AG09309 (cell line): ENCODE measurements at regions not wholly inside any gene's neighbourhood (a gene's known extent, or its start where the extent isn't known, plus 50 kb on each side); places are given as distances from the start of the nearest gene placed in this dataset.

ENCODE experiments used
- DNase-seq: peaks from one replicate; pipeline ENCODE4 v3.0.0-alpha.2; 2010; ENCODE audit warnings: low read depth
- H3K4me3 ChIP-seq: 2 replicates; pipeline ENCODE4 v1.5.1; 2011; ENCODE audit warnings: mild to moderate bottlenecking, low read depth, low read length, moderate library complexity; ENCODE audit not compliant: control insufficient read depth
- TF ChIP-seq, protein P1 (sequence below): IDR thresholded peaks from 2 replicates; pipeline ENCODE4 v1.5.1; 2011; ENCODE audit warnings: mild to moderate bottlenecking, low read depth, low read length, inconsistent platforms; ENCODE audit not compliant: insufficient read depth, control insufficient read depth; ENCODE audit errors: missing control alignments

DNA sequence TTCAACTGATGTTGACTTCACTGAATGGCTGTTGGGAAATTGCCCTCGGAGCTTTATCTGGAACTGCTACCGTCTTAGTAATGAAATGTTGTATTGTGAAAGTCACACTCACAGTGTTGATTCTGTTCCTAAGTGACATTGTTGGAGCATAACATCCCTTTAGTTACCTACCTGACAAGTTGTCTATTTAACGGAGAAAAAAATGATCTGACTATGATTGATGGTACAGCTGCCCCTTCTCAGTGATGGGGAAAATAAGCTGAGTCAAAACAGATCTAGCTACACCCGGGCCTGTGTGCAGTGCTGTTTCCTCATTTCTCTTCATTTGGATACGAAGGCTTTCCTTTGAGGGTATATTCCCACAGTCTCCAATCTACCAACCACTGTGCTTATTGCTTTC, 472.3 kb upstream of the BRINP3 start:
- TF ChIP-seq, protein P1, sequence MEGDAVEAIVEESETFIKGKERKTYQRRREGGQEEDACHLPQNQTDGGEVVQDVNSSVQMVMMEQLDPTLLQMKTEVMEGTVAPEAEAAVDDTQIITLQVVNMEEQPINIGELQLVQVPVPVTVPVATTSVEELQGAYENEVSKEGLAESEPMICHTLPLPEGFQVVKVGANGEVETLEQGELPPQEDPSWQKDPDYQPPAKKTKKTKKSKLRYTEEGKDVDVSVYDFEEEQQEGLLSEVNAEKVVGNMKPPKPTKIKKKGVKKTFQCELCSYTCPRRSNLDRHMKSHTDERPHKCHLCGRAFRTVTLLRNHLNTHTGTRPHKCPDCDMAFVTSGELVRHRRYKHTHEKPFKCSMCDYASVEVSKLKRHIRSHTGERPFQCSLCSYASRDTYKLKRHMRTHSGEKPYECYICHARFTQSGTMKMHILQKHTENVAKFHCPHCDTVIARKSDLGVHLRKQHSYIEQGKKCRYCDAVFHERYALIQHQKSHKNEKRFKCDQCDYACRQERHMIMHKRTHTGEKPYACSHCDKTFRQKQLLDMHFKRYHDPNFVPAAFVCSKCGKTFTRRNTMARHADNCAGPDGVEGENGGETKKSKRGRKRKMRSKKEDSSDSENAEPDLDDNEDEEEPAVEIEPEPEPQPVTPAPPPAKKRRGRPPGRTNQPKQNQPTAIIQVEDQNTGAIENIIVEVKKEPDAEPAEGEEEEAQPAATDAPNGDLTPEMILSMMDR, result no peak
- no peak for DNase-seq
- no peak overlapping the region for H3K4me3 ChIP-seq

DNA sequence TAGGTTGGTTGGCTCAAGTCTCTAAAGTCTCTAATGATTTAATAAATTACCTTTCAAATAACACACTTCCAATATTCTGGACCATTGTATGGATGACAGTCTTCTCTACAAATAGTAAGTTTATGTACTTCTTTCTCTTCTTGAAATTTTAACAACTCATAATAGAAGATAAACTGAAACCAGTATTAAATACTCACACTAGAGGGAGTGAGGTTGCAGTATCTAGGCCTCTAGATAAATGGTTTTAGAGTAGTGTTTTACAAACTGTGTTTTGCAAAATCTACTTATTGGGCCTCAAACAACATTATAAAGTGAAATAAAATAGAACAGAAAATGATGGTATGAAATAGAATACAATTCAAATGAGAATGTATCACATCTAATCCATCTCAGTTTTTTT, 479.9 kb upstream of the BRINP3 start:
- TF ChIP-seq, protein P1, result no peak
- no peak for DNase-seq
- H3K4me3 ChIP-seq, result no peak overlapping the region

DNA sequence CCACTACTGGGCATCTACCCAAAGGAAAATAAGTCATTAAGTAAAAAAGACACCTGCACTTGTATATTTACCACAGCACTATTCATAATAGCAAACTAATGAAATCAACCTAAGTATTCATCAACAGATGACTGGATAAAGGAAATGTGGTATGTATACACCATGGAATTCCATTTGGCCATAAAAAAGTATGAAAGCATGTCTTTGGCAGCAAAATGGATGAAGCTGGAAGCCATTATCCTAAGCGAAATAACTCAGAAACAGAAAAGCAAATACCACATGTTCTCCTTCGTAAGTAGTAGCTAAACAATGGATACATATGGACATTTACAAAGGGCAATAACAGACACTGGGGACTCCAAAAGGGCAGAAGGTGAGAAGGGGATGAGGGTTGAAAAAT, 485.7 kb upstream of the BRINP3 start:
- TF ChIP-seq, protein P1, result no peak
- H3K4me3 ChIP-seq, result no peak overlapping the region
- DNase-seq, result no peak

DNA sequence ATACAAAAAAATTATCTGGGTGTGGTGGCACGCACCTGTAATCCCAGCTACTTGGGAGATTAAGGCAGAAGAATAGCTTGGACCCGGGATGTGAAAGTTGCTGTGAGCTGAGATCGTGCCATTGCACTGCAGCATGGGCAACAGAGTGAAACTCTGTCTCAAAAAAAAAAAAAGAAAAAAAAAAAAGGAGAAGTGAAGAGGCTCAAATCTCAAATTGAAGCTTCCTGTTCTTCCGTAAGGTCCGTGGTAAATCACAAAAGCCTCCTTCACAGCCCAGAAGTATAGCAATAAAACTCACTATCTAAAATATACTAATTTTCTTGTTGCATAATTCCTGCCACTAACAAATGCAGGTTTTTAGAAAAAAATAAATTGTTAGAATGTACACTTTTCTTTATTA, 498.2 kb upstream of the BRINP3 start:
- TF ChIP-seq, protein P1, result no peak
- no peak overlapping the region for H3K4me3 ChIP-seq
- DNase-seq, result no peak

DNA sequence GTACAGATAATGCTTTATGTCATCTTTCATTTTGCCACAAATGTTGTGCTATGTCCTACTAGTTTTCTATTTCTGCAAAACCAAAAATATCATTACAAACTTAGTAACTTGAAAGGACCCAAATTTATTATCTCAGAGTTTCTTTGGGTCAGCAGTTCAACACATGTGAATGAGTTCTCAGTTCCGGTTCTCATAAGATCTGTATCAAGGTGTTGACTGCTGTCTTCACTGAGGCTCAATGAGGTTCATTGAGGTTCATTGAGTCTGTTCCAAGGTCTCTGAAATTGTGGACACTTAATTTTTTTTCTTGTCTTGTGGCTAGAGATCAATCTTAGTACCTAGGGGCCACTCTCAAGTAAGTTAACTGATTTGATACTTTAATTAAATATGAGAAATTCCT, 525.1 kb upstream of the BRINP3 start:
- TF ChIP-seq, protein P1, result no peak
- DNase-seq, result no peak

DNA sequence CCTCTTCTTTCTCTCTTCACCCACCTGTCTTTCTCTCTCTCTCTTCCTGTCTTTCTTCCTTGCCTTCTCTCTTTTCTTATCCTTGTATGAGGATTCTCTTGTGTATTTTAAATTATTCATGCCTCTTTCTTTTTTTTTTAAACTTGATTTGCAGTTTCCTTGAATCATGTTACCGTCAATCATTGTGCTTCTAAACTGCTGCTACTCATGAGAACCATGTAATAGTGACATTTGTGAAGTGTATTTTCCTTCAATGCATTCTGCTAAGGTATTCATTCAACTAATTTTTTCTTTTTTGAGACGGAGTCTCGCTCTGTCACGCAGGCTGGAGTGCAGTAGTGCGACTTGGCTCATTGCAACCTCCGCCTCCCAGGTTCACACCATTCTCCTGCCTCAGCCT, 539.1 kb upstream of the BRINP3 start:
- TF ChIP-seq, protein P1, result no peak
- no peak overlapping the region for H3K4me3 ChIP-seq
- DNase-seq, result no peak

More for the DNA sequence above, 525.1 kb upstream of the BRINP3 start:
- no peak overlapping the region for H3K4me3 ChIP-seq

DNA sequence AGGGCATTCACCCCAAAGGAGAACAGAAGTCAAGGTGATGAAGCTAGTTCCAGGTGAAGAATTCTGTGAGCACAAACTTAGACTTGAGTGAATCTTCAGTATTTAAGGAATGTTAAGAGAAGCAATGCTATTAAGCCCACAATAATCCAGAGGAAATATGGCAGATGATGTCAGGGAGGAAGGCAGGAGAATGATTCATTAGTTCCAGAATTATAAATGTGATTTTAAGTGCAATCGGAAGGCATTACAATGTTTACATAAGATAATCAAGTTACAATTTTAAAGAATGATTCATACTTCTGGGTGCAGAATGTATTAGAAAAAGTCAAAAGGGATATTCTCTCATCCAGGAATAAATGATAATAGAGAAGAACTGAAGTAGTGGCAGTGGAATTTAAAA, 545.2 kb upstream of the BRINP3 start:
- H3K4me3 ChIP-seq, result no peak overlapping the region
- DNase-seq, result no peak
- TF ChIP-seq, protein P1, result no peak
